C4-2B (cell line): ENCODE measurements at regions not wholly inside any gene's neighbourhood (a gene's known extent, or its start where the extent isn't known, plus 50 kb on each side); places are given as distances from the start of the nearest gene placed in this dataset.

Experiments
- ZFX ChIP-seq: fragments of 450-650 bp; IDR thresholded peaks from 2 replicates; pipeline ENCODE4 v1.6.1; 2017
- TF ChIP-seq, protein P1 (sequence below): fragments of 450-650 bp; conservative IDR thresholded peaks from 2 replicates; pipeline ENCODE4 v1.5.1; 2017; ENCODE audit warnings: mild to moderate bottlenecking

DNA sequence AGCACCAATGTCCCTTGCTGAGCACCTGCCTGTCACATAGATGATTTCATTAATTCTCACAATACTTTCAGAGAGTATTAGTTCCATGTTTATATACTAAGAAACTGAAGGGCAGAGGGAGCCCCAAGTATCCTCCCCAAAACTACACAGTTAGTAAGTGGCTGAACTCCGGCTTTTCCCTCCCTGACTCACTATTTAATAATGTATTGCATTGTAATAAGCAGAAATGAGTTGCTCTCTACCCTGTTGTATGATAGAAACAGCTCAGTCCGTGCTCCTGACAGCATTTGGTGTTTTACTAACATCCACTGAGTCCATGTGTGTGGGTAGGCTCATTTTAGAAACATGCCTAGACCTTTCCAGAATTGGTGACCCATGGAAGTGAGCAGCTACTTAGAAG lies 76.8 kb downstream of the OLIG3 start:
- TF ChIP-seq, protein P1, sequence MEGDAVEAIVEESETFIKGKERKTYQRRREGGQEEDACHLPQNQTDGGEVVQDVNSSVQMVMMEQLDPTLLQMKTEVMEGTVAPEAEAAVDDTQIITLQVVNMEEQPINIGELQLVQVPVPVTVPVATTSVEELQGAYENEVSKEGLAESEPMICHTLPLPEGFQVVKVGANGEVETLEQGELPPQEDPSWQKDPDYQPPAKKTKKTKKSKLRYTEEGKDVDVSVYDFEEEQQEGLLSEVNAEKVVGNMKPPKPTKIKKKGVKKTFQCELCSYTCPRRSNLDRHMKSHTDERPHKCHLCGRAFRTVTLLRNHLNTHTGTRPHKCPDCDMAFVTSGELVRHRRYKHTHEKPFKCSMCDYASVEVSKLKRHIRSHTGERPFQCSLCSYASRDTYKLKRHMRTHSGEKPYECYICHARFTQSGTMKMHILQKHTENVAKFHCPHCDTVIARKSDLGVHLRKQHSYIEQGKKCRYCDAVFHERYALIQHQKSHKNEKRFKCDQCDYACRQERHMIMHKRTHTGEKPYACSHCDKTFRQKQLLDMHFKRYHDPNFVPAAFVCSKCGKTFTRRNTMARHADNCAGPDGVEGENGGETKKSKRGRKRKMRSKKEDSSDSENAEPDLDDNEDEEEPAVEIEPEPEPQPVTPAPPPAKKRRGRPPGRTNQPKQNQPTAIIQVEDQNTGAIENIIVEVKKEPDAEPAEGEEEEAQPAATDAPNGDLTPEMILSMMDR = no peak
- no peak for TF ChIP-seq ZFX
